Peyer's patch (tissue), 4 donors: ENCODE measurements at regions not wholly inside any gene's neighbourhood (a gene's known extent, or its start where the extent isn't known, plus 50 kb on each side); places are given as distances from the start of the nearest gene placed in this dataset.
"Not testable (repeated sequence)": the region's sequence is repeated elsewhere in the genome, so short reads cannot be mapped to it uniquely, and the experiment has no call there.

Experiments used
- CTCF ChIP-seq, 6 experiments: fragments of 450-650 bp in 4 of 6; fragments of 200-600 bp in 2 of 6; sonication (generic) in 1 of 6; IDR thresholded peaks; one replicate each; pipeline ENCODE4 v1.5.1; 2017 to 2019; ENCODE audit warnings: antibody characterized with exemption in 6 of 6, mild to moderate bottlenecking in 3 of 6, moderate library complexity in 1 of 6
- POLR2A ChIP-seq, 2 donors: fragments of 450-650 bp; IDR thresholded peaks; one replicate each; pipeline ENCODE4 v1.5.1; 2017; ENCODE audit warnings: antibody characterized with exemption in 2 of 2, mild to moderate bottlenecking in 2 of 2, moderate library complexity in 2 of 2

GRCh38 chr6:163732014-163732351, 317.5 kb downstream of the QKI start:
- TF ChIP-seq CTCF, POLR2A (IDR thresholded peaks at IDR 0.05): not testable (repeated sequence)
